Uterus (tissue), 2 donors: ENCODE measurements at regions not wholly inside any gene's neighbourhood (a gene's known extent, or its start where the extent isn't known, plus 50 kb on each side); places are given as distances from the start of the nearest gene placed in this dataset.
"Not testable (repeated sequence)": the region's sequence is repeated elsewhere in the genome, so short reads cannot be mapped to it uniquely, and the experiment has no call there.

Experiments used
- CTCF ChIP-seq, 4 experiments: fragments of 200-600 bp in 2 of 4; fragments of 450-650 bp in 2 of 4; sonication (generic) in 2 of 4; IDR thresholded peaks; one replicate each; pipeline ENCODE4 v1.5.1; 2016 to 2019; ENCODE audit warnings: antibody characterized with exemption in 4 of 4, mild to moderate bottlenecking in 2 of 4, moderate library complexity in 1 of 4
- POLR2A ChIP-seq, 2 donors: fragments of 450-650 bp; IDR thresholded peaks; one replicate each; pipeline ENCODE4 v1.6.1; 2016; ENCODE audit warnings: antibody characterized with exemption in 2 of 2, mild to moderate bottlenecking in 1 of 2, moderate library complexity in 1 of 2

DNA sequence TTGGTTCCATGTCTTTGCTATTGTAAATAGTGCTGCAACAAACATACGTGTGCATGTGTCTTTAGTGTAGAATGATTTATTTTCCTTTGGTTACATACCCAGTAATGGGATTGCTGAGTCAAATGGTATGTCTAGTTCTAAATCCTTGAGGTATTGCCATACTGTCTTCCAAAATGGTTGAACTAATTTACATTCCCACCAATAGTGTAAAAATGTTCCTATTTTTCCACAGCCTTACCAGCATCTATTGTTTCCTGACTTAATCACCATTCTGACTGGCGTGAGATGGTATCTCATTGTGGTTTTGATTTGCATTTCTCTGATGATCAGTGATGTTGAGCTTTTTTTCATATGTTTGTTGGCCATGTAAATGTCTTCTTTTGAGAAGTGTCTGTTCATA, 226.6 kb downstream of the ETAA1 start:
- not testable (repeated sequence) for TF ChIP-seq CTCF, POLR2A (IDR thresholded peaks at IDR 0.05)
